K562 (cell line): ENCODE measurements at regions not wholly inside any gene's neighbourhood (a gene's known extent, or its start where the extent isn't known, plus 50 kb on each side); places are given as distances from the start of the nearest gene placed in this dataset.
A peak's percentile ranks its signal among the peaks of the same experiment; 100 is the strongest.

Experiments
- ATAC-seq: fragments of 200-7000 bp; cut with Tn5 transposase; 3 replicates; pipeline ENCODE4 v1.9.1; 2020; ENCODE audit warnings: moderate library complexity
- BruUV-seq: library from RNA; stranded (reverse); fragments of 400-500 nt; replicated peaks from 2 replicates; lab custom pipeline; 2021; lab: Mats Ljungman, UMichigan
- CTCF ChIA-PET: fragments of 300-600 bp; formaldehyde crosslinking; extraction: SDS; loops from one replicate; lab custom pipeline; 2021; ENCODE audit warnings: low intra/inter-chr PET ratio; lab: Yijun Ruan, JAX
- POLR2A ChIA-PET: fragments of 300-600, 350-650 bp; sonication (Branson Sonifier 250); formaldehyde crosslinking; extraction: SDS; loops from one replicate; lab custom pipeline; 2021; ENCODE audit warnings: antibody characterized with exemption, inconsistent platforms; lab: Yijun Ruan, JAX
- DNase-seq, 4 experiments: peaks; one replicate each; pipeline versions ENCODE4 v3.0.0 to v3.0.0-alpha.2; 2011 to 2018; ENCODE audit warnings: low spot score in 3 of 4, mixed read lengths in 3 of 4; ENCODE audit errors: extremely low read depth in 1 of 4
- FAIRE-seq: peaks from 2 replicates; lab custom pipeline; 2011; peaks lifted over from hg19 to GRCh38; lab: Jason Lieb, UNC
- H2AFZ ChIP-seq: 2 replicates; pipeline ENCODE4 v1.6.0; 2011; ENCODE audit warnings: low read depth, low read length, control low read depth, inconsistent platforms
- H3K27ac ChIP-seq: fragments of 200-600 bp; 3 replicates; pipeline ENCODE4 v1.8.0; 2011; ENCODE audit warnings: low read depth, mild to moderate bottlenecking, control low read depth, inconsistent platforms, low read length, moderate library complexity, mixed read lengths; ENCODE audit errors: extremely low read depth
- H3K27me3 ChIP-seq, 2 experiments: fragments of 300-600 bp in 1 of 2; 2 replicates in 1 of 2; 3 replicates in 1 of 2; pipeline versions ENCODE4 v1.6.0 to v1.8.0; 2011; ENCODE audit warnings: inconsistent platforms in 2 of 2, low read length in 2 of 2, mild to moderate bottlenecking in 1 of 2, mixed read lengths in 1 of 2, moderate library complexity in 1 of 2; ENCODE audit not compliant: control insufficient read depth in 2 of 2, insufficient read depth in 2 of 2
- H3K36me3 ChIP-seq: fragments of 300-600 bp; 3 replicates; pipeline ENCODE4 v1.8.0; 2011; ENCODE audit warnings: mild to moderate bottlenecking, low read length, inconsistent platforms; ENCODE audit not compliant: control insufficient read depth, insufficient read depth
- H3K4me1 ChIP-seq, 2 experiments: fragments of 200-600 bp in 1 of 2; replicated peaks in 1 of 2; 2 replicates in 1 of 2; 3 replicates in 1 of 2; pipeline versions ENCODE4 v1.5.1 to v1.8.0; 2011; ENCODE audit warnings: inconsistent platforms in 2 of 2, low read length in 2 of 2, mild to moderate bottlenecking in 1 of 2, mixed read lengths in 1 of 2, moderate library complexity in 1 of 2; ENCODE audit not compliant: control insufficient read depth in 2 of 2, insufficient read depth in 2 of 2
- H3K4me2 ChIP-seq: 2 replicates; pipeline ENCODE4 v1.6.1; 2011; ENCODE audit warnings: low read length, control low read depth, inconsistent platforms, mixed read lengths; ENCODE audit not compliant: insufficient read depth
- H3K4me3 ChIP-seq: fragments of 200-600 bp; sonication (generic), shearing (Covaris generic); 2 replicates; pipeline ENCODE4 v1.5.1; 2016; ENCODE audit warnings: control low read depth, inconsistent platforms
- H3K79me2 ChIP-seq: fragments of 200-600 bp; 3 replicates; pipeline ENCODE4 v1.8.0; 2011; ENCODE audit warnings: low read length, inconsistent platforms; ENCODE audit not compliant: control insufficient read depth, insufficient read depth
- H3K9ac ChIP-seq, 2 experiments: 2 replicates each; pipeline versions ENCODE4 v1.6.0 to v1.6.1; 2011; ENCODE audit warnings: low read depth in 2 of 2, low read length in 2 of 2, control low read depth in 1 of 2, inconsistent platforms in 1 of 2, mild to moderate bottlenecking in 1 of 2, mixed read lengths in 1 of 2; ENCODE audit not compliant: insufficient read depth in 1 of 2
- H3K9me1 ChIP-seq: one replicate; pipeline ENCODE4 v1.6.0; 2011; ENCODE audit warnings: inconsistent platforms, mild to moderate bottlenecking, low read length, moderate library complexity; ENCODE audit not compliant: control insufficient read depth, insufficient read depth
- H3K9me3 ChIP-seq: replicated peaks from 2 replicates; pipeline ENCODE4 v1.5.1; 2011; ENCODE audit warnings: low read depth, low read length, inconsistent platforms; ENCODE audit not compliant: control insufficient read depth, insufficient read depth
- H4K20me1 ChIP-seq: replicated peaks from 2 replicates; pipeline ENCODE4 v1.6.1; 2011; ENCODE audit warnings: low read length, inconsistent platforms, mixed read lengths; ENCODE audit not compliant: control insufficient read depth, insufficient read depth
- BMI1 ChIP-seq: fragments of 150-350 bp; IDR thresholded peaks from 2 replicates; pipeline ENCODE4 v1.6.1; 2014; ENCODE audit warnings: low read length
- HDAC2 ChIP-seq: fragments of 450-650 bp; IDR thresholded peaks from 2 replicates; pipeline ENCODE4 v1.6.1; 2016; ENCODE audit warnings: mild to moderate bottlenecking
- SPI1 ChIP-seq: IDR thresholded peaks from 2 replicates; pipeline ENCODE4 v1.6.1; 2011; ENCODE audit warnings: low read depth, low read length, control low read depth, borderline replicate concordance
- ZNF589 ChIP-seq: fragments of 200-800 bp; sonication (Bioruptor generic); IDR thresholded peaks from 2 replicates; pipeline ENCODE4 v1.6.1; 2016; ENCODE audit warnings: low read depth, missing genetic modification characterization, missing compliant biosample characterization
- WGBS: fragments of 100-300 bp; shearing (Covaris generic); methylation state at CpG from one replicate; pipeline ENCODE4 v1.1.6; 2016; ENCODE audit warnings: low coverage, mixed read lengths; ENCODE audit not compliant: insufficient coverage; ENCODE audit errors: missing lambda C conversion rate; 5-methylcytosine and 5-hydroxymethylcytosine counted together
- in situ Hi-C: fragments of 300-500 bp; cut with MboI; formaldehyde crosslinking; loops from 4 replicates; pipeline ENCODE4 v1.15.0; 2018; ENCODE audit warnings: inconsistent platforms, mixed read lengths
- intact Hi-C: fragments of 100-400 bp; cut with micrococcal nuclease; formaldehyde crosslinking; loops from 2 replicates; pipeline ENCODE4 v1.14.2; 2022
- TF ChIP-seq, protein P1 (sequence below): sonication (generic); formaldehyde crosslinking; IDR thresholded peaks from 2 replicates; pipeline ENCODE4 v1.8.1; 2023; ENCODE audit warnings: missing genetic modification reagents, mild to moderate bottlenecking, borderline replicate concordance
- TF ChIP-seq, protein P2 (sequence below): fragments of 250-450 bp; sonication (Bioruptor Pico); IDR thresholded peaks from 2 replicates; pipeline ENCODE4 v1.8.0; 2021; ENCODE audit warnings: borderline replicate concordance, mild to moderate bottlenecking, moderate library complexity; ENCODE audit not compliant: poor library complexity, severe bottlenecking

DNA sequence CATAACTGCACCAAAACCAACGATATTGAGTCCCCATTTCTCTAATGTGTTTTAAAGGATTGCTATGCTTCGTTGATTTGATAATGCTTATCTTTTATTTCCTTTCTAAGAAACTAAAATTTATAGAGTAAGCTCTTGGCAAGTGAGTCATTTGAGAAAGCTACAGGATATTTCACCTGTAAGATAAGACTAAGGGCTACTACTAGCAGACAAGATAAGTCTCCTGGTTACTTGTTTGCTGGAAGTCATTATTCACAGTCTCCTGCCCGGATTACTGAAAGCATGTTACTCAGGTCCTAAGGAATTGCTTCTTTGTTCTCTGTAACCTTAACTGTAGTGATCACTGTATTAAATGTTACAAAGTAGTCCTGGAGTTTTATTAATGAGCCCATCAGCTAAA, 315.9 kb upstream of the RASA1 start (continued):
- TF ChIP-seq, protein P1, sequence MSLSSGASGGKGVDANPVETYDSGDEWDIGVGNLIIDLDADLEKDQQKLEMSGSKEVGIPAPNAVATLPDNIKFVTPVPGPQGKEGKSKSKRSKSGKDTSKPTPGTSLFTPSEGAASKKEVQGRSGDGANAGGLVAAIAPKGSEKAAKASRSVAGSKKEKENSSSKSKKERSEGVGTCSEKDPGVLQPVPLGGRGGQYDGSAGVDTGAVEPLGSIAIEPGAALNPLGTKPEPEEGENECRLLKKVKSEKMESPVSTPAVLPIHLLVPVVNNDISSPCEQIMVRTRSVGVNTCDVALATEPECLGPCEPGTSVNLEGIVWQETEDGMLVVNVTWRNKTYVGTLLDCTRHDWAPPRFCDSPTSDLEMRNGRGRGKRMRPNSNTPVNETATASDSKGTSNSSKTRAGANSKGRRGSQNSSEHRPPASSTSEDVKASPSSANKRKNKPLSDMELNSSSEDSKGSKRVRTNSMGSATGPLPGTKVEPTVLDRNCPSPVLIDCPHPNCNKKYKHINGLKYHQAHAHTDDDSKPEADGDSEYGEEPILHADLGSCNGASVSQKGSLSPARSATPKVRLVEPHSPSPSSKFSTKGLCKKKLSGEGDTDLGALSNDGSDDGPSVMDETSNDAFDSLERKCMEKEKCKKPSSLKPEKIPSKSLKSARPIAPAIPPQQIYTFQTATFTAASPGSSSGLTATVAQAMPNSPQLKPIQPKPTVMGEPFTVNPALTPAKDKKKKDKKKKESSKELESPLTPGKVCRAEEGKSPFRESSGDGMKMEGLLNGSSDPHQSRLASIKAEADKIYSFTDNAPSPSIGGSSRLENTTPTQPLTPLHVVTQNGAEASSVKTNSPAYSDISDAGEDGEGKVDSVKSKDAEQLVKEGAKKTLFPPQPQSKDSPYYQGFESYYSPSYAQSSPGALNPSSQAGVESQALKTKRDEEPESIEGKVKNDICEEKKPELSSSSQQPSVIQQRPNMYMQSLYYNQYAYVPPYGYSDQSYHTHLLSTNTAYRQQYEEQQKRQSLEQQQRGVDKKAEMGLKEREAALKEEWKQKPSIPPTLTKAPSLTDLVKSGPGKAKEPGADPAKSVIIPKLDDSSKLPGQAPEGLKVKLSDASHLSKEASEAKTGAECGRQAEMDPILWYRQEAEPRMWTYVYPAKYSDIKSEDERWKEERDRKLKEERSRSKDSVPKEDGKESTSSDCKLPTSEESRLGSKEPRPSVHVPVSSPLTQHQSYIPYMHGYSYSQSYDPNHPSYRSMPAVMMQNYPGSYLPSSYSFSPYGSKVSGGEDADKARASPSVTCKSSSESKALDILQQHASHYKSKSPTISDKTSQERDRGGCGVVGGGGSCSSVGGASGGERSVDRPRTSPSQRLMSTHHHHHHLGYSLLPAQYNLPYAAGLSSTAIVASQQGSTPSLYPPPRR (CRISPR knock-in tag), result no peak
- no peak for TF ChIP-seq BMI1
- TF ChIP-seq HDAC2, result no peak
- TF ChIP-seq, protein P2, sequence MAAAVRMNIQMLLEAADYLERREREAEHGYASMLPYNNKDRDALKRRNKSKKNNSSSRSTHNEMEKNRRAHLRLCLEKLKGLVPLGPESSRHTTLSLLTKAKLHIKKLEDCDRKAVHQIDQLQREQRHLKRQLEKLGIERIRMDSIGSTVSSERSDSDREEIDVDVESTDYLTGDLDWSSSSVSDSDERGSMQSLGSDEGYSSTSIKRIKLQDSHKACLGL (CRISPR knock-in tag), result no peak

DNA sequence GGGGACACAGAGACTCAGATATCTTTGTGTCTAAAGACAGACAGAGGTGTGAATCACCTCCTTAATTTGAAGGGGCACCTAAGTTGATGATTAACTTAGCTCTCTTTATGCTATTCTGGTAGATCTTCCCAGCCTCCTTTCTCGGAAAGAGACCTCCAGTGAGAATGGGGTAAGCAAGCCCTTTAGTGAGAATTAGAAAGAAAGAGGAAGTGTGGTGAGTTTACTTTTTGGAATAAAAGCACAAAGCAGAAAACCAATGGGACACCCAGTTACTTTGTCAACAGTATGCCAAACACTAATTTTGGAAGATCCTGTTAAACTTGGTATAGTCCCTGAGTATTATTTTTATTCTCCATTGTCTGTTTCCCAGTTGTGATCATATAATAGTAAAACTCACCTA, 302.8 kb upstream of the RASA1 start:
- DNase-seq (no peak), ATAC-seq (no peak), FAIRE-seq (no peak)
- Histone ChIP-seq H3K4me1 (no peaks in the 10 kb centered on the region), H3K4me3 (no peak overlapping the region), H3K79me2 (no peaks in the 10 kb centered on the region), H4K20me1 (no peaks in the 10 kb centered on the region), H3K4me2 (no peak overlapping the region), H3K27ac (no peak overlapping the region), H3K27me3 (no peaks in the 10 kb centered on the region), H3K9me1 (no peaks in the 10 kb centered on the region), H3K9ac (no peak overlapping the region), H3K9me3 (no peaks in the 10 kb centered on the region), H2AFZ (no peak overlapping the region), H3K36me3 (no peaks in the 10 kb centered on the region)
- intact Hi-C loops, result no loop called here
- ChIA-PET CTCF (no interaction called here), POLR2A (no interaction called here)
- no TSS peak for BruUV-seq
- TF ChIP-seq ZNF589 (CRISPR knock-in tag) (no peak), SPI1 (peak; percentile 61; the same call in 1 of the 2 replicates)
- in situ Hi-C loops, result no loop called here
- 0% methylated on average over 1 of the region's 1 CpG for WGBS
